WTC11 (cell line): ENCODE measurements at regions not wholly inside any gene's neighbourhood (a gene's known extent, or its start where the extent isn't known, plus 50 kb on each side); places are given as distances from the start of the nearest gene placed in this dataset.

Experiments used
- CBFB ChIP-seq: sonication (generic); formaldehyde crosslinking; IDR thresholded peaks from 2 replicates; pipeline ENCODE4 v1.8.1; 2022; ENCODE audit warnings: mild to moderate bottlenecking, low read depth, missing genetic modification reagents
- ELF4 ChIP-seq: sonication (generic); formaldehyde crosslinking; IDR thresholded peaks from 2 replicates; pipeline ENCODE4 v1.8.1; 2022; ENCODE audit warnings: low read depth, mild to moderate bottlenecking, moderate library complexity, missing genetic modification reagents
- FOXK1 ChIP-seq: sonication (generic); formaldehyde crosslinking; IDR thresholded peaks from 2 replicates; pipeline ENCODE4 v1.8.0; 2022; ENCODE audit warnings: mild to moderate bottlenecking, moderate library complexity, missing genetic modification reagents
- ZNF396 ChIP-seq: fragments of 250-450 bp; sonication (Bioruptor Pico); IDR thresholded peaks from 2 replicates; pipeline ENCODE4 v1.8.0; 2021; ENCODE audit warnings: mild to moderate bottlenecking, moderate library complexity, borderline replicate concordance
- TF ChIP-seq, protein P1 (sequence below): sonication (generic); formaldehyde crosslinking; IDR thresholded peaks from 2 replicates; pipeline ENCODE4 v1.8.0; 2022; ENCODE audit warnings: mild to moderate bottlenecking, missing genetic modification reagents

DNA sequence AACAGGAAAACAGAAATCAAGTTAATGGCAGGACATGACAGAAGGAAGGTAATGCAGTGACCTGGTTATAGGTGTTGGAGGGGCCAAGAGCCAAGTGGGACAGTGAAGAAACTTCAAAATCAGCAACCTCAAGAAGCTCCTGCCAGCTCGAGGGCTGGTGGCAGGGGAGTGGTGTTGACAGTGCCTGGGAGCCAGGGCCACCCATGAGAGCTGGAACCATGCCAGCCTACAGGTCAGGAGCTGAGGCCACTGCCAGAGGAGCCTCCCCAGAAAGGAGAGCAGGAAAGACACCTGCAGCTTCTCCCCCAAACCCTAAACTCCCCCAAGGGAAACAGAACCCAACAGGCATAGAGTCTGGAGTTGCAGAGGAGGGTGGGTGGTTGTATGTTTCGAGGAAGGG is 262.1 kb downstream of the LRFN2 start:
- TF ChIP-seq, protein P1, sequence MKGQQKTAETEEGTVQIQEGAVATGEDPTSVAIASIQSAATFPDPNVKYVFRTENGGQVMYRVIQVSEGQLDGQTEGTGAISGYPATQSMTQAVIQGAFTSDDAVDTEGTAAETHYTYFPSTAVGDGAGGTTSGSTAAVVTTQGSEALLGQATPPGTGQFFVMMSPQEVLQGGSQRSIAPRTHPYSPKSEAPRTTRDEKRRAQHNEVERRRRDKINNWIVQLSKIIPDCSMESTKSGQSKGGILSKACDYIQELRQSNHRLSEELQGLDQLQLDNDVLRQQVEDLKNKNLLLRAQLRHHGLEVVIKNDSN (CRISPR knock-in tag) = no peak
- no peak for TF ChIP-seq CBFB
- TF ChIP-seq ZNF396 = no peak
- TF ChIP-seq ELF4 = no peak
- TF ChIP-seq FOXK1 (CRISPR knock-in tag) = no peak
